Rectal smooth muscle tissue (tissue), 1 donor: ENCODE measurements at regions not wholly inside any gene's neighbourhood (a gene's known extent, or its start where the extent isn't known, plus 50 kb on each side); places are given as distances from the start of the nearest gene placed in this dataset.
A peak's percentile ranks its signal among the peaks of the same experiment; 100 is the strongest.

Source experiments
- H3K27ac ChIP-seq: one replicate; pipeline ENCODE4 v1.7.0; 2013; ENCODE audit warnings: low read depth, low read length, inconsistent platforms
- H3K27me3 ChIP-seq: one replicate; pipeline ENCODE4 v1.7.0; 2013; ENCODE audit warnings: low read length; ENCODE audit not compliant: control insufficient read depth, insufficient read depth
- H3K36me3 ChIP-seq: one replicate; pipeline ENCODE4 v1.7.0; 2013; ENCODE audit warnings: low read length; ENCODE audit not compliant: control insufficient read depth, insufficient read depth
- H3K4me1 ChIP-seq: one replicate; pipeline ENCODE4 v1.7.0; 2013; ENCODE audit warnings: low read length; ENCODE audit not compliant: control insufficient read depth, insufficient read depth
- H3K4me3 ChIP-seq: one replicate; pipeline ENCODE4 v1.7.0; 2013; ENCODE audit warnings: low read length
- H3K9ac ChIP-seq: one replicate; pipeline ENCODE4 v1.7.0; 2013; ENCODE audit warnings: low read length

DNA sequence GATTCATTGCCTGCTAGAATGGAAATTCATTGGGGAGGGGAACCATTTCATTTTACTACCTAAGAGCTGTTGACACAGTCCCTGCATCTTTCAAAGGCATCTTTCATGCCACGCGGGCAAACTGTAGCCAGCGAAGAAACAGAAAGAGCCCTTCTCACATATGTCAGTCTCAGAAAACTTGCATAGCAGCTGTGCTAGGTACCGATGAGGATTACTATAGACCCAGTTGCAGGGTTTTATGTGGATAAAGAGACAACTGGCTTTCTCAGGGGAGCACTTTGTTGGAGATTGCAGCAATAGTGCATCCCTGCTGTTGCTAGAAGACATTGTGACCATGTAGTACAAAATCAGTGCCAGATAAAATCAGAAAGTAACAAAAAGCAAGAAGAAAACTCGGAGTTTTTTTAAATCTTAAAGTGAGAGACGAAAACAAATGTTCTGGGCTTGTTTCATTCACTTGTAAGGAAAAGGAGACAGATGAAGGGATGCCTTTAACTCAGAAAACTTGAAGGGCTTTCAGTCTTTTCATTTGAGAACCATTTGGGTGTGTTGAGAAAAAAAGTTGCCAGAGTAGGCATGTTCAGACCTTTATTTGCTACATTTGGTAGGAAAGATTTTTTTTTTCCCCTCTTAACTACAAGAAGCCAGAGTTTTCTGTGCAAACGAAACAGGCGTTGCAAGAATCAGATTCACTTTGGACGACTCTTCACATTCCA, 804.1 kb downstream of the USP25 start:
- H3K36me3 ChIP-seq, result no peaks in the 10 kb centered on the region
- H3K9ac ChIP-seq, result no peak overlapping the region
- H3K27me3 ChIP-seq, result no peaks in the 10 kb centered on the region
- H3K4me3 ChIP-seq, result peak overlapping the region; percentile 52
- no peaks in the 10 kb centered on the region for H3K4me1 ChIP-seq
- H3K27ac ChIP-seq, result peak overlapping the region; percentile 65

DNA sequence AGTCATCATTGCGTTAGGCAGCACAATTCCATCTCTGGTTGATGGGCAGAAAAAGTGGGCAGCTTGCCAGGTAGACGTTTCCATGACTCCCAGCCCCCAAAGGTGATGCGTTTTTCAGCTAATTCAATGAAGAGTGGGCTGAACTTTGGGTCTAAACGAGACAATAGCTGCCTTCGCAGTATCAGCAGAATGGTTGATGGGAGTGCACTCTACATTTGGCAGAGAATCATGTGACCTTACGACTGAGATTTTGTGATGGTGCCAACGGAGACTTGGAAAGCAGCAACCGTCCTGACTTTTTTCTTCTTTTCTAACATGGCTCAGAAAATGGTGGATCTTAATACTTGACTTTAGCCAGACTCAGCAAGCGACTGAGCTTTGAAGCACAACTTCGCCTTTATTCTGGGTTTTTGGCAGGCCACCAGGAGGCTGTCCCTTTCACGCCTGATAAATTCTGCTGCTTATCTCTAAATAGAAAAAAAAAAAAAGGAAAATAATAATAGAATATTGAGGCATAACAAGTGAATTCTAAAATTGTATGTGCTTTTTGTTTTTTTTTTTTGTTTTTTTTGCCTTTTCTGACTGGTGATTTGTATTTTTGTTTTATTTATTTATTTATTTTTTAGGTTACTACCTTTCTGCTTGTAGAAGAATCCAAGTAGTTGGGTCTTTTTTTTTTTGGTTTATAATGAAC, 804.8 kb downstream of the USP25 start:
- Histone ChIP-seq H3K27ac (peak overlapping the region; percentile 65), H3K4me3 (peak overlapping the region; percentile 52), H3K4me1 (no peaks in the 10 kb centered on the region), H3K27me3 (no peaks in the 10 kb centered on the region), H3K36me3 (no peaks in the 10 kb centered on the region), H3K9ac (no peak overlapping the region)

DNA sequence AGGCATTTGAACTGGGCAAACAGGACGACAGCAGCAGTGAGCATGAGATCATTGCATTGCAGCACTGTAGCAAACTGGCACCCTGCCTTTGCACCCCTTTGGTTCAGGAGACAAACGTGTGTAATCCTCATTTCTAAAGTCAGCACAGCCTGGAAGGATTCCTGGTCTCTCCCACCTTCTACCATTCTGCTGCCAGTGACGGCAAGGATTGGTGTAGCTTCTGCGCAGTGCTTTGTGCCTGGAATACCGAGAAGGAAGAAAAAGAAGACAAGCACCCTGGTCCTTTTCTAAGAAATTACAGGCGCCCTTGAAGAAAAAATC, 805.3 kb downstream of the USP25 start:
- Histone ChIP-seq H3K27ac (peak overlapping the region; percentile 50), H3K36me3 (no peaks in the 10 kb centered on the region), H3K9ac (no peak overlapping the region), H3K27me3 (no peaks in the 10 kb centered on the region), H3K4me3 (peak overlapping the region; percentile 52), H3K4me1 (no peaks in the 10 kb centered on the region)

DNA sequence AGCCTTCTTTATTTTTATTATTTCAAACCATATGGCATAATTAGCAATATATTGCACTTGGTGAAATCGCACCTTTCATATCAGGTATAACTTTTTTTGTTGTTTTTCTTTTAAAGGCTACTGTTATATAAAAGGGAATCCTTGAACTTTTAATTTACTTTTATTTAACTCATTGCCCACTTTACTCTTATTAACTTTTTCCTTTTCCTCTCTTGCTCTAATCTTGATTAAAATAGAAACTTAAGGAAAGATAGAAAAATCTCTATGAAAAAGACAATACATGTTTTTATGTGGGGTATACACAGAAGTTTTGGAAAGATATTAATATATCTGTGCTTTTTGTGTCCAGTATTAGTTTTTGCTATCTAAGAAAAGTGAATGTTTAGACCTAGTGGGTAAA, 805.8 kb downstream of the USP25 start:
- Histone ChIP-seq H3K36me3 (no peaks in the 10 kb centered on the region), H3K9ac (no peak overlapping the region), H3K4me1 (no peaks in the 10 kb centered on the region), H3K27ac (peak overlapping the region; percentile 50), H3K27me3 (no peaks in the 10 kb centered on the region), H3K4me3 (peak overlapping the region; percentile 52)

DNA sequence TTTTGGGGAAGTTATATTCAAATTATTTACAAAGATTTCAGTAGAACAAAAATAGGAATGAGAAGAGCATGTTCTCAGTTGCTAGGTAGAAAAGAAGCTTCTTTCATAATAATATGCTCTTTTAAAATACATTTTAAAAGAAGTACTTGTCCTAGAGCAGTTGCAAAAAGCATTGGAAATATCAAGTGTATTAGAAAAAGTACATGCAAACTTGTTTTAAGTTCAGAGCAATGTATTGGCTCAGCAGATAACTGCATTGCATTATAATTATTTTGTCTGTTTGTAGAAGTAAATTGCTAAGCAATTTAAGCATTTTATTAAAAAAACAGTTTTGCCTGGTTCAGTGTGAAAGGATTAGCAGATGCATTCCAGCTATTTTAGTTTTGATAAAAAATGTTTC, 806.4 kb downstream of the USP25 start:
- Histone ChIP-seq H3K27me3 (no peaks in the 10 kb centered on the region), H3K9ac (no peak overlapping the region), H3K4me3 (no peak overlapping the region), H3K4me1 (no peaks in the 10 kb centered on the region), H3K36me3 (no peaks in the 10 kb centered on the region), H3K27ac (no peak overlapping the region)

DNA sequence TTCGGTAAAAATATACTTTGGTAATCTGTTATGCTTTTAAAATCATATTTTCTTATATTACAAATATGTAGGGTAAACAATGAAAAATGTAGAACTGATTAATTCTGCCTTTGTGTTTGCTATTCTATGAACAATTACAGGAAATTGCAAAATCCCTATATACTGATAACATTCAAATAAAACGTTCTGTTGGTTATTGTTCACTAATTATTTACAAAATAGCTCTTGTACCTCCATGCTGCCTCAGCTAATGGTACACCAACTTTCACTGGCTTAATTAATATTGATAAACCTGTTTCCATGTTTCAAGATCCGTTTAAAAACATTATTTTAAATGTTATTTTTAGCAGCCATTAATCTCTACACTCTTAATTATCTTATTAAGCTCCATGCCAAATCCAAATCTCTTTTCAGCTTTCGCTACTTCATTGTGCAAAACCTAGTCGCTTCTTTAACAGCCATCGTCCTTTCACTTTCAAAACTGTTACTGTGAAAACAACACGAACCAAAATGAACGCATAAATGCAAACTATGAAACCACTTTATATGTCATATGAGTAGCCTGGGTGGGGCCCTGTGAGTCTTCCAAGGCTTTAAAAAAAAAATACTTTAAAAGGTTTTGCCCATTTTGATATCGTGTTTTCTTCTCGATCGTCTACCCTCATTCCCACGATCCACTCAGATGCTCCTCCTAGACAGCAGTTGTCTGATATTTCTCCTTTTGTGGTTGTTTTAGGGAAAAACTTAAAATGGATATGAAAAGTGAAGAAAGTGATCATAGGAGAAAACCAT, 807.1 kb downstream of the USP25 start:
- Histone ChIP-seq H3K27me3 (no peaks in the 10 kb centered on the region), H3K9ac (no peak overlapping the region), H3K27ac (no peak overlapping the region), H3K4me3 (peak overlapping the region; percentile 16), H3K36me3 (no peaks in the 10 kb centered on the region), H3K4me1 (no peaks in the 10 kb centered on the region)

DNA sequence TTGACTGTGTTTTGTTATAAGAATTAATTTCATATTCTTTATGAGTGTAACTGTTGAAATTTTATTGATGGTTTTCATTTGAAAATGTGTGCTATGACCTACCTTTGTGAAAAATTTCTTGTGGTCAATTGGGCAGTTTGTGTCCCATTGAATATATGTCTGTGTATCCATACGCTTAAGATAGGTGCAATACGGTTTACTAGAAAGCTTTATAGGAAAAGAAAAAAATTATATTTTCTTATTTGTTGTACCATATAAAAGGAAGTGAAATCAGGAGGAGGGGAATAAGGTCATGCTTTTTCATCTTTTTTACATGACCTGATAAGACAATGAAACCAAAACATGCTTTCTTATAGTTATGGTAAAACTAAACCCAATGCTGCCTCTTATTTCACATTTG, 807.7 kb downstream of the USP25 start:
- no peaks in the 10 kb centered on the region for H3K36me3 ChIP-seq
- H3K9ac ChIP-seq, result no peak overlapping the region
- H3K4me1 ChIP-seq, result no peaks in the 10 kb centered on the region
- no peak overlapping the region for H3K4me3 ChIP-seq
- no peaks in the 10 kb centered on the region for H3K27me3 ChIP-seq
- no peak overlapping the region for H3K27ac ChIP-seq

DNA sequence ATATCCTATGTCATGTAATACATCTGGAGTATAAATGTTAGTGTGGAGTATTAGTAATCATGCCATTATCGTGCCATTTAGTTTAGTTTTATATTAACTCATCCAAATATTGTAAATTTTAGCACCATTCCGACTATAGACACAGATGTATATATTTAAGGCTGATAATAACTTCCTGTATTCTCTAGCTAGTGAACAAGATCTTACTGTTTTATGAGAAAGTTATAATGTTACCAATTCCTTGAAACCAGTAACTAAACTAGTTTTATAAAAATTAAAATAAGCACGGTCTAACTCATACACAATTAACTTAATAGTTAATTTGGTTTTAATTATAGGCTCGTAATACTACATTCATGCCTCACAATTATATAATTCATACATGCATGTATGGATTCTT, 808.6 kb downstream of the USP25 start:
- Histone ChIP-seq H3K27ac (no peak overlapping the region), H3K4me1 (no peaks in the 10 kb centered on the region), H3K9ac (no peak overlapping the region), H3K27me3 (no peaks in the 10 kb centered on the region), H3K36me3 (no peaks in the 10 kb centered on the region), H3K4me3 (no peak overlapping the region)

DNA sequence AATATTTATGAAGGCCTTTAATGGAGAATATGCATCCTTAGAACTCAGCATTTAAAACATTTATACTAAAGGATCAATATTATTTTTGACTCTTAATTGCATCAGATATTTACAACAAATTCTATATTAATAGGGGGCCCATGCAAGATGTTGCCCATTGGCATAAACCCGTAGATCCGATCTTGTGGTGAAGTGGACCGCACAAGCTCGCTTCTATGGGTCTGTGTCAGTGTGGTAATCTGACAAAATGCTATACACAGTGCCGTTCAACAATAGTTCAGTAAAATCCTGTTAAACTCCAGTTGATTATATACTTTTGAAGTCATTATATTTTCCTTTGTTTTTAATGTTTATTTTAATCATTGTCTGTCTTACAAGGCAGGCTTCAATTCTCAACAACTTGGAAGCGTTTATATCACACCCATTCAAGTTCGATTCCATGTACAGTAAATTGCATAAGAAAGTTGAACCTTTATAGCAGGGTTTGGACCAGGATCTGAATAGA, 809.2 kb downstream of the USP25 start:
- H3K4me1 ChIP-seq, result no peaks in the 10 kb centered on the region
- no peak overlapping the region for H3K9ac ChIP-seq
- H3K27me3 ChIP-seq, result no peaks in the 10 kb centered on the region
- H3K36me3 ChIP-seq, result no peaks in the 10 kb centered on the region
- H3K4me3 ChIP-seq, result no peak overlapping the region
- no peak overlapping the region for H3K27ac ChIP-seq

DNA sequence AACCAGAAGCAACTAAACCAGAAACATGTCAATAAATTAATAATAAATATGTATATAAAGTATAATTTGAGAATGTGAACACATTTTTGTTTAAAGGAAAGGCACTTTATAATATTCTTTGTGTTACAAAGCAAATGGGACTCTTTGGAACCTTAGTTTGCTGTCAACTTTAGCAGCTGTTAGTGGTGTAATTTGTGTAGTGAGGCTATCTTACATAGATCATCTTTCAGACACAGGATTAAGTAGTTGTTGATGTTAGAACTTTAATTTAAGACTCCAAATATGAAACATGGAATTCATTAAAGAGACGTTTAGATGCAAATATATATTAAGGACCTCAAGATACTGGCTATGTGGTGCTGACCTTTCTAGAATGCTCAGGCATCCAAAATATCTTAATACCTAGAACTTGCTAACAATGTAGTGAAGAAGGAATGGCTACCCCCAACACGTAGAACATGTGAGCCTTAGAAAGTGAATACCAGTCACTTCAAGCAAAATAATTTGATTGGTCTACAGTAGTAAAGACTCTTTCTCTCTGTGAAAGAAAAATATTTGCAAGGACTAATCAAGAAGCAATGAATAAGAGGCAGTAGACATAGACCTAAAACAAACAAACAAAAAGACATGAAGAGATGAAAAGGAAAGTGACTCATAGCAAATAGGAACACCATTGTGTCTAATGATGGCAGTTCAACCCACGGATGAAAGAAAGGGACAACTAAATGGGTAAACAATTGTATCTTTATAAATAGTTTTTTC, 811.4 kb downstream of the USP25 start:
- Histone ChIP-seq H3K4me1 (no peaks in the 10 kb centered on the region), H3K36me3 (no peaks in the 10 kb centered on the region), H3K4me3 (no peak overlapping the region), H3K27me3 (no peaks in the 10 kb centered on the region), H3K27ac (no peak overlapping the region), H3K9ac (no peak overlapping the region)

DNA sequence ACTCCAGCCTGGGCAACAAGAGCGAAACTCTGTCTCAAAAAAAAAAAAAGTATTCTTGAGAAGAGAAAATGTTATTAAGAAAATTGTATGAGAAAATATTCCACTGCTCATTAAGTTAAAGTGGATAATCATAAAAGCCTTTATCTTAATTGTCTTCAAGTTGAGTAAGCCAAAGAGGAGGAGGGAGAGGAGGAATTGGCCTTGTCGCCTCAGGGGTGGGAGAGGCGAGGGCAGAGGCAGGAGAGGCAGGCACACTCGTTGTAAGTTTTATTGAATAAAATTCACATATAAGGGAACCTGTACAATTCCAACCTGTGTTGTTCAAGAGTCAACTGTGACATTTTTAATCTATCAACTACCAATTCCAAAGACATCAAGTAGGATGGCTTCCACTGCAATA, 820.3 kb downstream of the USP25 start:
- Histone ChIP-seq H3K36me3 (no peaks in the 10 kb centered on the region), H3K9ac (no peak overlapping the region), H3K4me1 (no peaks in the 10 kb centered on the region), H3K4me3 (no peak overlapping the region), H3K27me3 (no peaks in the 10 kb centered on the region), H3K27ac (no peak overlapping the region)
